ENCODE measurements at regions not wholly inside any gene's neighbourhood (a gene's known extent, or its start where the extent isn't known, plus 50 kb on each side); places are given as distances from the start of the nearest gene placed in this dataset.

GRCh38 chr9:91119142-91119541 lies 242.6 kb downstream of the AUH start:
- 66% methylated on average over 11 of the region's 11 CpGs for WGBS (ENCODE audit: low lambda C conversion rate)
- ChIA-PET POLR2A (no interaction called here), CTCF (no interaction called here)
- DNase-seq: no peak
- no peak for TF ChIP-seq RCOR1 (IDR thresholded peaks at IDR 0.05; ENCODE audit: low read length)
- no peak for TF ChIP-seq REST (IDR thresholded peaks at IDR 0.05; ENCODE audit: low read depth, low read length)
- no peak for TF ChIP-seq MXI1 (IDR thresholded peaks at IDR 0.05; ENCODE audit: low read depth, low read length)
- TF ChIP-seq TEAD4 (IDR thresholded peaks at IDR 0.05; ENCODE audit: borderline replicate concordance, insufficient read depth): no peak
- TF ChIP-seq TAF1 (IDR thresholded peaks at IDR 0.05; ENCODE audit: borderline replicate concordance, low read depth, low read length): no peak
- no peak for TF ChIP-seq NFIC (IDR thresholded peaks at IDR 0.05; ENCODE audit: borderline replicate concordance)
- no peaks in the 10 kb centered on the region for H3K9me3 ChIP-seq
- H3K9ac ChIP-seq: no peak overlapping the region
- H3K9me2 ChIP-seq: no peaks in the 10 kb centered on the region
- no peaks in the 10 kb centered on the region for H3K36me3 ChIP-seq (replicated peaks in 1 of 2; ENCODE audit: control insufficient read depth in 1 of 2, insufficient read depth in 2 of 2, low read length in 1 of 2)
- no peaks in the 10 kb centered on the region for H3K79me2 ChIP-seq (ENCODE audit: insufficient read depth)
- H3F3A ChIP-seq (replicated peaks; ENCODE audit: insufficient read depth): peaks cover 6% of the 10 kb centered on the region
- no peaks in the 10 kb centered on the region for H4K20me1 ChIP-seq (ENCODE audit: insufficient read depth)
- H3K4me1 ChIP-seq (ENCODE audit: control insufficient read depth in 1 of 2, insufficient read depth in 2 of 2, low read depth in 1 of 2, low read length in 1 of 2): peaks cover 0 to 6% of the 10 kb centered on the region in 2 experiments; a peak in 2 of 4 replicates
- H3K4me2 ChIP-seq: no peak overlapping the region
- H3K27ac ChIP-seq (ENCODE audit: low read depth in 2 of 2, low read length in 1 of 2): peak overlapping the region in 1 of 2 experiments; percentile 30; a peak in 1 of 4 replicates
- no peak overlapping the region for H2AFZ ChIP-seq (ENCODE audit: low read depth)
- H3K4me3 ChIP-seq (ENCODE audit: low read depth in 2 of 2, low read length in 1 of 2): no peak overlapping the region
- no peaks in the 10 kb centered on the region for H3K27me3 ChIP-seq (ENCODE audit: insufficient read depth)

GRCh38 chr9:91119679-91120078 lies 242.0 kb downstream of the AUH start:
- Histone ChIP-seq H3K79me2 (ENCODE audit: insufficient read depth) (no peaks in the 10 kb centered on the region), H2AFZ (ENCODE audit: low read depth) (no peak overlapping the region; the same call in 1 of the 2 replicates), H3K9ac (no peak overlapping the region), H3F3A (replicated peaks; ENCODE audit: insufficient read depth) (peaks cover 6% of the 10 kb centered on the region), H3K9me3 (no peaks in the 10 kb centered on the region), H4K20me1 (ENCODE audit: insufficient read depth) (no peaks in the 10 kb centered on the region), H3K4me2 (no peak overlapping the region), H3K9me2 (no peaks in the 10 kb centered on the region), H3K4me3 (ENCODE audit: low read depth in 2 of 2, low read length in 1 of 2) (no peak overlapping the region), H3K4me1 (ENCODE audit: control insufficient read depth in 1 of 2, insufficient read depth in 2 of 2, low read depth in 1 of 2, low read length in 1 of 2) (peaks cover 0 to 6% of the 10 kb centered on the region in 2 experiments; a peak in 2 of 4 replicates), H3K27ac (ENCODE audit: low read depth in 2 of 2, low read length in 1 of 2) (peak overlapping the region in 1 of 2 experiments; percentile 30; a peak in 1 of 4 replicates), H3K27me3 (ENCODE audit: insufficient read depth) (no peaks in the 10 kb centered on the region), H3K36me3 (replicated peaks in 1 of 2; ENCODE audit: control insufficient read depth in 1 of 2, insufficient read depth in 2 of 2, low read length in 1 of 2) (no peaks in the 10 kb centered on the region)
- 31% methylated on average over 3 of the region's 3 CpGs for WGBS (ENCODE audit: low lambda C conversion rate)
- DNase-seq: no peak
- ChIA-PET CTCF (no interaction called here), POLR2A (no interaction called here)
- TF ChIP-seq USF2 (IDR thresholded peaks at IDR 0.05; ENCODE audit: borderline replicate concordance, low read depth, low read length) (no peak), TCF12 (IDR thresholded peaks at IDR 0.05) (0 out of 2 replicates have a peak, but pooled peaks have one; percentile 5), JUND (IDR thresholded peaks at IDR 0.05) (peak; percentile 9; the same call in 1 of the 2 replicates), RXRA (IDR thresholded peaks at IDR 0.05; ENCODE audit: borderline replicate concordance, low read depth) (no peak), ZBTB33 (IDR thresholded peaks at IDR 0.05; ENCODE audit: borderline replicate concordance, low read depth) (no peak), FOSL2 (IDR thresholded peaks at IDR 0.05; ENCODE audit: borderline replicate concordance, low read depth) (peak; percentile 43; the same call in 1 of the 2 replicates), EP300 (IDR thresholded peaks at IDR 0.05; ENCODE audit: borderline replicate concordance in 1 of 2, low read depth in 1 of 2, low read length in 1 of 2) (0 out of 4 replicates have a peak, but pooled peaks of 1 of the 2 experiments have one; percentile 13), SMC3 (IDR thresholded peaks at IDR 0.05; ENCODE audit: low read depth, low read length) (no peak), TEAD4 (IDR thresholded peaks at IDR 0.05; ENCODE audit: borderline replicate concordance, insufficient read depth) (no peak), REST (IDR thresholded peaks at IDR 0.05; ENCODE audit: low read depth, low read length) (no peak), EZH2phosphoT487 (IDR thresholded peaks at IDR 0.05; ENCODE audit: borderline replicate concordance, low read depth) (no peak), ELF1 (IDR thresholded peaks at IDR 0.05) (no peak), POLR2AphosphoS5 (IDR thresholded peaks at IDR 0.05; ENCODE audit: low read depth, low read length) (no peak), MXI1 (IDR thresholded peaks at IDR 0.05; ENCODE audit: low read depth, low read length) (no peak)
